Right ventricle myocardium inferior (tissue), 1 donor: ENCODE measurements at regions not wholly inside any gene's neighbourhood (a gene's known extent, or its start where the extent isn't known, plus 50 kb on each side); places are given as distances from the start of the nearest gene placed in this dataset.
"Not testable (repeated sequence)": the region's sequence is repeated elsewhere in the genome, so short reads cannot be mapped to it uniquely, and the experiment has no call there.

Source experiments
- ATAC-seq: fragments of 200-7000 bp; cut with Tn5 transposase; one replicate; pipeline ENCODE4 v1.9.1; 2020; ENCODE audit warnings: mild to moderate bottlenecking, moderate library complexity
- DNase-seq: peaks from one replicate; pipeline ENCODE4 v3.0.0; 2021; ENCODE audit errors: missing footprints
- intact Hi-C: fragments of 100-400 bp; cut with DNase I; formaldehyde crosslinking; loops from one replicate; pipeline ENCODE4 v1.11.0; 2022
- donor health status: DM: no; HTN: yes; CAD: no; lungs with severe emphysema.

DNA sequence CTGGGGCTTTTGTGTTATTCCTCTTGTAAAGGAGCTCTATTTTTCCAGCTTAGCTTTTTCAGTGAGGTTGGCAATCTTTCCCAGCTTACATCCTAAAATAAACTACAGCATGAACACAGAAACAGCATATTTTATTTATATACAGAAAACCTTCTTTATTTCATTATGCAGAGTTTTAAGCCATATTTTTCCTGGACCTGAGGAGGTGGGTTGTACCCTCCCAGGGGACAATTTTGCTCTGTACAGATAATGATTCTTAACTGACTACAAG, 341.2 kb upstream of the TYRP1 start:
- ATAC-seq (no peak), DNase-seq (no peak)
- intact Hi-C loops = no loop called here

- DNase-seq (no peak), ATAC-seq (no peak)
- intact Hi-C loops = no loop called here
Observed at GRCh38 chr9:12363439-12363838, 329.7 kb upstream of the TYRP1 start.

GRCh38 chr9:12368569-12368968, 324.6 kb upstream of the TYRP1 start:
- no peak for ATAC-seq
- no peak for DNase-seq
- intact Hi-C loops = no loop called here

DNA sequence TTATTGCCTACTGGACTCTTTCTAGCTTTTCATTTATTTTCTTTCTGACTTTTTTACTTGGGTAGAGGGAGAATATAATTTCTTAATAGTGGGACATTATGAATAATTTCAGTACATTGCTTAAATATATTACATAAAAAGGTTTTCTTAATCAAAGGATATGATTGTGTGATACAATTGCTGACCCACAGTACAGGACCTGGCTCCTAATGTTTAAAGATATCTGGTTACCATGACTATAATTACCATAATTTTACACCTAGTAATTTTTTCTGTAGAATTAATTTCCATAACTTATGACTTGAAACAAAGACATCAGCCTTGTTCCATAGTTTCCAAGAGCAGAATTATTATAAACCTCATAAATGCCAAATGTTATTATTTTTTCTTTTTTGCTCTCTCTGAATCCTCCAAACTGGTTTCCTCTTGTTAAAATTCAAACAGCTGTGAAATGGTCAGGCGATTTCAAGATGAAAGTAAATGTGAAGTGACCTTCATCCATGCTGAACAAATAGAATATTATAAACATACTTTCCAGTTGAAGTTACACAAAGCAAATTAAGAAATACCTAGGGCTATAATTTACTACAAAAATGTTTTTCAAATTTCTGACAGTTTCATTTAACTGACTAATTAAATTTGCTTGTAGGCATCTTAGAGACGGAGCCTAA, 301.2 kb upstream of the TYRP1 start:
- intact Hi-C loops = no loop called here
- no peak for ATAC-seq

DNA sequence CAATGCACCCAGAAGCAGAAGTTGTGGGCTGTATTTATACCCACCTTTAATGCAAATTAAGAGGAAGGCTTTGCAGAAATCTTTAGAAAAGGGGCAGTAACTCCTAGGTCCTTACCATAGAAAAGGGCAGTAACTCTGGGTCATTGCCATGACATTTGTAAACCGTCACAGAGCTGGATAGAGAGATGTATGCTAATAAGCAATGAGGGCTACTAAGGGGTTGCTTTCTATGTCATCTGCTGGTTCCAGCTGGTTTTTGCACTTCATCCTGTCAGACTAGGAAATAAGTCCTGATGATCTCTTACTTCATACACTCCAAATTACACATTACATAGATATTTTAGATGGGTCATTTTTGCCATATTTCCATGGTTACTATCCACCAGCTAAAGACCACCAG, 299.1 kb upstream of the TYRP1 start:
- DNase-seq (no peak), ATAC-seq (no peak)
- intact Hi-C loops = no loop called here

More for the DNA sequence above, 301.2 kb upstream of the TYRP1 start:
- DNase-seq = no peak

DNA sequence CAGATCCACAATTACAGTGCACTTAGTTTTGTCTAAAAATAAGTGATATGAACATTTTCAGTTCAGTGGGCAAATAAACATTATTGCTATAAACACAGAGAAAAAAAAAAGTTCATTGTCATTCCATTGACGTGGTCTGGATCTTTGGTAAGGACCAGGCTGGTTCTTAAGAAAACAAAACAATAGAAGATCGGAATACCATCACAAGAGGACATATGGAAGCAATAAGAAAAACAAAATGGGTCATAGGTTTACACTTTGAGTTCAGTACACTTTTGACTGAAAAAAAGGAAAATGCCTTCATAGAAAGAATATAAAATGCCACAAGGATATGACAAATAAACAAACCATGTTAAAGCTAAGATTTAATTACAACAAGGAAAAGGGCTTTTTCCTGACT, 289.5 kb upstream of the TYRP1 start:
- no peak for ATAC-seq
- DNase-seq = no peak
- intact Hi-C loops = no loop called here

- intact Hi-C loops = no loop called here
- ATAC-seq (no peak), DNase-seq (no peak)
Observed at GRCh38 chr9:12413986-12414385, 279.2 kb upstream of the TYRP1 start.

- DNase-seq (no peak), ATAC-seq (no peak)
- intact Hi-C loops = no loop called here
Observed at GRCh38 chr9:12414514-12414913, 278.7 kb upstream of the TYRP1 start.

GRCh38 chr9:12415361-12415760, 277.8 kb upstream of the TYRP1 start:
- intact Hi-C loops = no loop called here
- ATAC-seq (no peak), DNase-seq (no peak)

- intact Hi-C loops = no loop called here
- no peak for ATAC-seq
- no peak for DNase-seq
Observed at GRCh38 chr9:12416716-12417115, 276.5 kb upstream of the TYRP1 start.

GRCh38 chr9:12424243-12424642, 268.9 kb upstream of the TYRP1 start:
- DNase-seq (no peak), ATAC-seq (no peak)
- intact Hi-C loops = no loop called here

DNA sequence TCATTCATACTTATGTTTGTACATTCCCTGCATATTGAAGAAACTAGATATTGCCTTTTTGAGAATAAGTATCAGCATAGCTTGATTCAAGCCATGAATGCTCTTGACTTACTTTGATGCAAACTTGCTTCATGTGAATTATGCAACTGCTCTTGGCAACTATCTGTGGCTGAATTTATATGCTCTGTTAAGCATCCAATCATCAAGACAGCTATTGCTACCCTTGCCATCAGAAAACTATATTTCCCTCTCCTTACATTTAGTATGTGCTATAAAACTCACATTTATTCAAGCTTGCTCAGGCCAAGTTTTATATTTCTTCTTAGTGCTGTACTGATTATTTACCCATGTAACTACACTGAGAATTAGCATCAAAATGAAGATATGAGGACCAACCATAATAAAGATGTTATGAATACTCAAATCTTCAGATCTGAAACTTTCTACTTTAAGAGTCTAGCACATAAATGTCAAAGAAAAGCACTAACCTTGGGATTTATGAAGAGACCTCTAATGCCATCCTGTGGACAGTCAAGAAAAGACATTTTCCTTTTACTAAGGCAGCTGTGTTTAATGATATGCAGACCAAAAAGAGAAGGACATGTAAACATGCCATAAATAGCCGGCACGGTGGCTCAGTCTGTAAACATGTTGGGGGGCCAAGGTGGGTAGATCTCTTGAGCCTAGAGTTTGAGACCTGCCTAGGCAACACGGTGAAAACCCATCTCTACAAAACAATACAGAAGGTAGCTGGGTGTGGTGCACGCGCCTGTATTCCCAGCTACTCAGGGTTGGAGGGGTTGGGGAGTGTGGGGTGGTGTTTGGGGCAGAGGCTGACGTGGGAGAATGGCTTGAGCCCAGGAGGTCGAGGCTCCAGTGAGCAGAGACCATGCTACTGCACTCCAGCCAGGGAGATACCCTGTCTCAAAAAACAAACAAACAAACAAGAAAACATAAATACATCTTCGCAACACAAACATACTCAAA, 267.0 kb upstream of the TYRP1 start:
- ATAC-seq (no peak), DNase-seq (no peak)
- intact Hi-C loops = no loop called here

- intact Hi-C loops = no loop called here
- no peak for DNase-seq
- ATAC-seq = peak; percentile 72
Observed at GRCh38 chr9:12439267-12439666, 253.9 kb upstream of the TYRP1 start.

- ATAC-seq, intact Hi-C loops, DNase-seq: not testable (repeated sequence)
Observed at GRCh38 chr9:12441080-12441479, 252.1 kb upstream of the TYRP1 start.

GRCh38 chr9:12441506-12441905, 251.7 kb upstream of the TYRP1 start:
- ATAC-seq (peak; percentile 56), DNase-seq (no peak)
- intact Hi-C loops = no loop called here

DNA sequence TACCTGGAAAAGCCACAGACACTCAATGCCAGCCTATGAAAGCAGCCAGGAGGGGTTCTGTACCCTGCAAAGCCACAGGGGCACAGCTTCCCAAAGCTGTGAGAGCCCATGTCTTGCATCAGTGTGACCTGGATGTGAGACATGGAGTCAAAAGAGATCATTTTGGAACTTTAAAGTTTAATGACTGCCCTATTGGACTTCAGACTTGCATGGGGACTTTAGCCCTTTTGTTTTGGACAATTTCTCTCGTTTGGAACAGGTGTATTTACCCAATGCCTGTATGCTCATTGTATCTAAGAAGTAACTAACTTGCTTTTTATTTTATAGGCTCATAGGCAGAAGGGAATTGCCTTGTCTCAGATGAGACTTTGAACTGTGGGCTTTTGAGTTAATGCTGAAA, 244.9 kb upstream of the TYRP1 start:
- DNase-seq (no peak), ATAC-seq (no peak)
- intact Hi-C loops = no loop called here

GRCh38 chr9:12457237-12457636, 235.9 kb upstream of the TYRP1 start:
- intact Hi-C loops = no loop called here
- ATAC-seq = no peak

GRCh38 chr9:12461763-12462460, 231.3 kb upstream of the TYRP1 start:
- intact Hi-C loops = loop anchor here (10.0 kb wide), 1 partner anchor 127 kb away; no protein-coding TSS in a partner anchor
- ATAC-seq = no peak
- no peak for DNase-seq

More at GRCh38 chr9:12457237-12457636, 235.9 kb upstream of the TYRP1 start:
- no peak for DNase-seq

- intact Hi-C loops = loop anchor here (10.0 kb wide), 1 partner anchor 128 kb away; no protein-coding TSS in a partner anchor
- no peak for ATAC-seq
- DNase-seq = no peak
Observed at GRCh38 chr9:12462861-12463260, 230.3 kb upstream of the TYRP1 start.

- DNase-seq (no peak), ATAC-seq (no peak)
- intact Hi-C loops = loop anchor here (10.0 kb wide), 1 partner anchor 129 kb away; no protein-coding TSS in a partner anchor
Observed at GRCh38 chr9:12463641-12464040, 229.5 kb upstream of the TYRP1 start.
